Transverse colon (tissue), 4 donors: ENCODE measurements at regions not wholly inside any gene's neighbourhood (a gene's known extent, or its start where the extent isn't known, plus 50 kb on each side); places are given as distances from the start of the nearest gene placed in this dataset.

Experiments used
- DNase-seq: peaks from one replicate; pipeline ENCODE4 v3.0.0-alpha.2; 2019
- H3K27ac ChIP-seq, 4 donors: fragments of 200-600 bp; sonication (generic); 2 replicates each; pipeline ENCODE4 v1.5.1; 2016 to 2018; ENCODE audit warnings: inconsistent platforms in 4 of 4
- H3K27me3 ChIP-seq: fragments of 200-600 bp; sonication (generic); 2 replicates; pipeline ENCODE4 v1.5.1; 2017; ENCODE audit warnings: inconsistent platforms
- H3K36me3 ChIP-seq, 4 donors: fragments of 200-600 bp; sonication (generic); 2 replicates each; pipeline ENCODE4 v1.5.1; 2017 to 2019; ENCODE audit warnings: inconsistent platforms in 4 of 4
- H3K4me1 ChIP-seq, 4 donors: fragments of 200-600 bp; sonication (generic); 2 replicates each; pipeline ENCODE4 v1.5.1; 2017 to 2020; ENCODE audit warnings: inconsistent platforms in 4 of 4
- H3K4me3 ChIP-seq, 4 donors: fragments of 200-600 bp; sonication (generic); 1 replicate in 1 of 4; 2 replicates in 3 of 4; pipeline versions ENCODE4 v1.5.1 to v1.6.1; 2017 to 2019; ENCODE audit warnings: inconsistent platforms in 4 of 4
- H3K9me3 ChIP-seq, 2 donors: fragments of 200-600 bp; sonication (generic); 2 replicates each; pipeline ENCODE4 v1.5.1; 2017 to 2019; ENCODE audit warnings: inconsistent platforms in 2 of 2
- EP300 ChIP-seq: sonication (generic); formaldehyde crosslinking; IDR thresholded peaks from one replicate; pipeline ENCODE4 v1.6.1; 2017; ENCODE audit warnings: antibody characterized with exemption, low read depth
- POLR2A ChIP-seq: fragments of 450-650 bp; IDR thresholded peaks from one replicate; pipeline ENCODE4 v1.6.1; 2016; ENCODE audit warnings: antibody characterized with exemption, mild to moderate bottlenecking, moderate library complexity
- POLR2AphosphoS5 ChIP-seq, 3 donors: sonication (generic); formaldehyde crosslinking; IDR thresholded peaks; one replicate each; pipeline ENCODE4 v1.6.1; 2016; ENCODE audit warnings: antibody characterized with exemption in 3 of 3
- WGBS, 2 donors: methylation state at CpG; one replicate each; pipeline ENCODE4 v1.1.5; 2018; ENCODE audit warnings: low coverage in 1 of 2; 5-methylcytosine and 5-hydroxymethylcytosine counted together
- in situ Hi-C, 4 donors: fragments of 200-750 bp; cut with MboI; loops; one replicate each; pipeline versions ENCODE4 v1.15.0 to v1.15.1; 2017; ENCODE audit warnings: low sequenced_read_pairs in 3 of 4, low pct_ligation_motif_present in 1 of 4, low pct_unique_long_range_greater_than_20kb in 1 of 4
- intact Hi-C: fragments of 100-400 bp; cut with DNase I; formaldehyde crosslinking; loops from one replicate; pipeline ENCODE4 v1.15.1; 2023; ENCODE audit warnings: low total_unique reads
- TF ChIP-seq, protein P1 (sequence below), 5 experiments: fragments of 200-600 bp in 3 of 5; fragments of 450-650 bp in 2 of 5; sonication (generic) in 3 of 5; IDR thresholded peaks; 1 replicate in 2 of 5; 2 replicates in 3 of 5; pipeline ENCODE4 v1.5.1; 2016 to 2017; ENCODE audit warnings: antibody characterized with exemption in 5 of 5, inconsistent platforms in 3 of 5, mild to moderate bottlenecking in 2 of 5, moderate library complexity in 1 of 5

DNA sequence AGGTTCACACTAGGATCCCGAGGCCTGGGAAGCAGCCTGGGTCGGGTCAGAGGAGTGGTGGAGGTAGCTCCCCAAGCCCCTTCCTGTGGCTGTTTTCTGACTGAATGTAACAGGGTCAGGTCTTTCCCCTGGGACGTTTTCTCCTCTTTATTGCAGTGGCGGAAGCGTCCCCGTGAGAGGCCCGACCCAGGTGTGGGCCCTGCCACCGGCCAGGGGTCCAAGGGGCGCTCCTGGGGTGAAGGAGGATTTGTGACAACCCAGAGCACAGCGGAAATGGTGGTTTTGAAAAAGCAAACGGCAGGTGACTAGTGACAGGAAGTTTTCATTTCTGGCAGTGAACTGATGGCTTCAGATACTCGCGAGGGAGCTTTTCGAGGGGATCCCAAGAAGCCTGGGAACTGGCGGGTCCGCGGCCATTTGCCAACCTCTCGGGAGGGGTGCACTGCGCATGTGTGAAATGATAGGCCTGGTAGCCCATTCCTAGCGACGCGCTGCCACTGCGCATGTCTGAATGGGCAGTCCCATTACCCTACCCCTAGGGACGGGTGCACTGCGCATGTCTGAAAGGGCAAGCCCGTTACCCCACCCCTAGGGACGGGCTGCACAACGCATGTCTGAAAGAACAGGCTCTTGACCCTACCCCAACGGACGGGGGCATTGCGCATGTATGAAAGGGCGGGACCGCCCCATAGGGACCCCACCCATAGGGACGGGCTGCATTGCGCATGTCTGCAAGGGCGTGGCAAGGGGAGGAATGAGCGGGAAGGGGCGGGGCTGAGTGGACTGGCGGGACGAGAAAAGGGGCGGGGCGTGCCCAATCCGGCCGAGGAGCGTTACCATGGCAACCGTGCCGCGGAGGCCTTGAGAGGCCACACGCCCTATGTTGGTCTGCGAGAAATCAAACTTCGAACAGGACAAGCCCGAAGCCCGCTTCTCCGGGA, 1747.9 kb downstream of the TP53TG3F start:
- in situ Hi-C loops, result loop anchor here in 1 of 4 donors (25.0 kb wide), 1 partner anchor 105 kb away; no protein-coding TSS in a partner anchor
- H3K4me1 ChIP-seq, result no peaks in the 10 kb centered on the region
- intact Hi-C loops, result no loop called here
- WGBS, 2 donors, result 48 to 79% methylated on average over 9 to 54 of the region's 54 CpGs
- H3K36me3 ChIP-seq, result no peaks in the 10 kb centered on the region
- H3K27me3 ChIP-seq, result no peaks in the 10 kb centered on the region
- no peak overlapping the region for H3K27ac ChIP-seq
- DNase-seq, result no peak
- H3K9me3 ChIP-seq, result no peaks in the 10 kb centered on the region
- TF ChIP-seq POLR2A, result no peak
- TF ChIP-seq POLR2AphosphoS5 (IDR thresholded peaks at IDR 0.05), result no peak
- TF ChIP-seq EP300, result no peak
- TF ChIP-seq, protein P1, sequence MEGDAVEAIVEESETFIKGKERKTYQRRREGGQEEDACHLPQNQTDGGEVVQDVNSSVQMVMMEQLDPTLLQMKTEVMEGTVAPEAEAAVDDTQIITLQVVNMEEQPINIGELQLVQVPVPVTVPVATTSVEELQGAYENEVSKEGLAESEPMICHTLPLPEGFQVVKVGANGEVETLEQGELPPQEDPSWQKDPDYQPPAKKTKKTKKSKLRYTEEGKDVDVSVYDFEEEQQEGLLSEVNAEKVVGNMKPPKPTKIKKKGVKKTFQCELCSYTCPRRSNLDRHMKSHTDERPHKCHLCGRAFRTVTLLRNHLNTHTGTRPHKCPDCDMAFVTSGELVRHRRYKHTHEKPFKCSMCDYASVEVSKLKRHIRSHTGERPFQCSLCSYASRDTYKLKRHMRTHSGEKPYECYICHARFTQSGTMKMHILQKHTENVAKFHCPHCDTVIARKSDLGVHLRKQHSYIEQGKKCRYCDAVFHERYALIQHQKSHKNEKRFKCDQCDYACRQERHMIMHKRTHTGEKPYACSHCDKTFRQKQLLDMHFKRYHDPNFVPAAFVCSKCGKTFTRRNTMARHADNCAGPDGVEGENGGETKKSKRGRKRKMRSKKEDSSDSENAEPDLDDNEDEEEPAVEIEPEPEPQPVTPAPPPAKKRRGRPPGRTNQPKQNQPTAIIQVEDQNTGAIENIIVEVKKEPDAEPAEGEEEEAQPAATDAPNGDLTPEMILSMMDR (IDR thresholded peaks at IDR 0.05), result no peak
- no peak overlapping the region for H3K4me3 ChIP-seq

DNA sequence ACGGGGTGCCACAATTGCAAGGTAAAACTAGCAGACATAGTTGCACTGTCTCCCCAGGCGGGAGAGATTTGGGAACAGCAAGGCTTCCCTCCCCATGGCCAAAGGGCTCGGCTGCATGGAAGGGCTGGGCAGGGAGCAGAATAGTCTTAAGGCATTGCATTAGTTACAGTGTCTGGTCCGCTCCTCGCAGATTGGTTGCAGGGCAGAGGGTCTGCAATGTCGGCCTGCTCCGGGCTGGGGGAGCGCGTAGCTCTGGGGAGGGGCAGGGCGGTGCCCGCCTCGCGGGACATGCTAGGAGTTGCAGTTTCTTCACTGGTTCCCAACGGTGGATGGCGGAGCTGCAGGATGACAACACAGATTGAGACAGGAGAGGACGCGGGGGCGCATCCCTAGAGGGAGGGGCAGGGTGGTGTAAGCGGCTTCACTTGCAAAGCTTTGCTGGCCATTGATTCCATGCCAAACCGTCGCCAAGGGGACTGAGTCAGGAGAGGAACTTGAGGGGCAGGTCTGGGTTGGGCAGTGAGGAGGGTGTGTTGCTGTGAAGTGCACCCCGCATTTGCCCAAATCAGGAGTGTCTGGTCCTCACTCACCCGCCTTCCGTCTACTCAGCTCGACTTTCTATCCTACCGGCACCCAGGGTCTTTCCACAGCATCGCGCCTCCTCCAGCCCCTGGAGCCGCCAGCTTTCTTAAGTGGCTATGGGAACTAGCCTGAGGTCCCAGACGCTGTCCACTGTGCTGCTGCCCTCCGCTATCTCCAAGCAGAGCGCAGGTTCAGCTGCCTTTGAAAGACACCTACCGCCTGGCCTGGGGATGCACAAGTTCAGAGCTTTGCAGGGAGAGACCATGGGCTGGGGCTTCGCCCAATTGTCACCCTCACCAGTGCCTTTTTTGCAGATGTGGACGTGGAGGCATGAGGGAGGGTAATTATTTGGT, 1748.9 kb downstream of the TP53TG3F start:
- intact Hi-C loops, result no loop called here
- H3K36me3 ChIP-seq, result no peaks in the 10 kb centered on the region
- H3K9me3 ChIP-seq, result no peaks in the 10 kb centered on the region

DNA sequence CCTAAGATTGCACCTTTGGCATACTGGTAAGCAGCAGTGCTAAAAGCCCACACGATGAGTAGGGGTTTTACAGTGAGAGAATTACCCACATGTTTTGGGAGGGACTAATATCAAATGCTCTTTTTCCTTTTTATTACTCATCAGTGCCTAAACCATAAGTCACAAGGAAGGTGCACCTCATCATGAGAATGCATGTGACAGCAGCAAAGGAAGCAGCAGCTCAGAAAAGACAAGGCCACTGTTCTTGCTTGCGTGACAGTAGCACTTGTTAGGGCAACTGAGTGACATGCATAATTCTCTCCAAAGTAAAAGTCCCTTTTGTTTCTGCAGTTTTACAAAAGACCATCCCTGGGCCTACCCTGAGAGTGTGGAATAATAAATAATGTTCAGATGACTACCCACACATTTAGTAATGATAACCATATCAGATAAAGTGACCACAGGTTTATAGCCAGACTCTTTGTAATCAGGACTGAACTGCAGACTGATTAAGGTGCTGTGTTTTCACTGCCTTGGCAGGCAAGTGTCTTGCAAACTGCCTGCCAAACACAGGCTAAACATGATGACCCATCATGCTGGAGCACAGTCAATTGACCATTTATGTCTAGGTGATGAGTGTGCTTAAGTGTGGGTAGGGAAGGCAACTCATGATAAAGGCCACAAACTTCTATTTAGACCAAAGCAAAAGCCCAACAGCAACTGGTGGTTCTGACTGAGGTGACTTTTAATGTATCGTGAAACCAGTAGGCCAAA, 1751.4 kb downstream of the TP53TG3F start:
- 49 to 66% methylated on average over 2 to 3 of the region's 3 CpGs for WGBS, 2 donors
- H3K9me3 ChIP-seq, result no peaks in the 10 kb centered on the region
- TF ChIP-seq POLR2A (no peak), POLR2AphosphoS5 (IDR thresholded peaks at IDR 0.05) (no peak)
- TF ChIP-seq, protein P1 (IDR thresholded peaks at IDR 0.05), result no peak
- in situ Hi-C loops, result loop anchor here in 1 of 4 donors (25.0 kb wide), 1 partner anchor 101 kb away; no protein-coding TSS in a partner anchor
- no peaks in the 10 kb centered on the region for H3K36me3 ChIP-seq
- no peaks in the 10 kb centered on the region for H3K4me1 ChIP-seq
- no peak overlapping the region for H3K27ac ChIP-seq
- H3K27me3 ChIP-seq, result no peaks in the 10 kb centered on the region
- DNase-seq, result no peak
- intact Hi-C loops, result no loop called here
- no peak overlapping the region for H3K4me3 ChIP-seq

More for the DNA sequence above, 1748.9 kb downstream of the TP53TG3F start:
- TF ChIP-seq EP300 (no peak), POLR2A (no peak), POLR2AphosphoS5 (IDR thresholded peaks at IDR 0.05) (no peak)
- TF ChIP-seq, protein P1 (IDR thresholded peaks at IDR 0.05), result no peak
- no peak for DNase-seq
- H3K27me3 ChIP-seq, result no peaks in the 10 kb centered on the region
- 78 to 100% methylated on average over 2 to 35 of the region's 35 CpGs for WGBS, 2 donors
- no peaks in the 10 kb centered on the region for H3K4me1 ChIP-seq
- in situ Hi-C loops, result loop anchor here in 1 of 4 donors (25.0 kb wide), 1 partner anchor 104 kb away; no protein-coding TSS in a partner anchor
- H3K4me3 ChIP-seq, result no peak overlapping the region
- no peak overlapping the region for H3K27ac ChIP-seq
